PC-9 (cell line): ENCODE measurements at regions not wholly inside any gene's neighbourhood (a gene's known extent, or its start where the extent isn't known, plus 50 kb on each side); places are given as distances from the start of the nearest gene placed in this dataset.

ENCODE experiments used
- CTCF ChIP-seq: fragments of 200-600 bp; sonication (generic); conservative IDR thresholded peaks from 2 replicates; pipeline ENCODE4 v1.6.1; 2017; ENCODE audit warnings: mixed run types, antibody characterized with exemption, mild to moderate bottlenecking, moderate library complexity
- EZH2 ChIP-seq: fragments of 200-600 bp; sonication (generic); IDR thresholded peaks from 2 replicates; pipeline ENCODE4 v1.8.0; 2017; ENCODE audit warnings: antibody characterized with exemption, low read depth

GRCh38 chr21:36532769-36533467, 53.0 kb upstream of the CLDN14 start:
- TF ChIP-seq CTCF (no peak), EZH2 (no peak)
